Liver (tissue), 8 donors: ENCODE measurements at regions not wholly inside any gene's neighbourhood (a gene's known extent, or its start where the extent isn't known, plus 50 kb on each side); places are given as distances from the start of the nearest gene placed in this dataset.

ENCODE experiments used
- DNase-seq: peaks from one replicate; pipeline ENCODE4 v3.0.0-alpha.2; 2017; ENCODE audit warnings: low spot score
- H3K27ac ChIP-seq, 2 donors: one replicate each; pipeline ENCODE4 v1.7.0; 2013; ENCODE audit warnings: inconsistent platforms in 2 of 2, low read length in 2 of 2, control low read depth in 1 of 2, low read depth in 1 of 2, mild to moderate bottlenecking in 1 of 2
- H3K27me3 ChIP-seq, 4 donors: one replicate each; pipeline versions ENCODE4 v1.6.1 to v1.7.0; 2013; ENCODE audit warnings: low read length in 3 of 4, inconsistent platforms in 1 of 4, mild to moderate bottlenecking in 1 of 4, moderate library complexity in 1 of 4; ENCODE audit not compliant: control insufficient read depth in 4 of 4, insufficient read depth in 4 of 4
- H3K36me3 ChIP-seq, 4 donors: one replicate each; pipeline versions ENCODE4 v1.6.1 to v1.7.0; 2013; ENCODE audit warnings: low read length in 3 of 4, mild to moderate bottlenecking in 3 of 4, low read depth in 1 of 4, moderate library complexity in 1 of 4; ENCODE audit not compliant: control insufficient read depth in 4 of 4, insufficient read depth in 3 of 4
- H3K4me1 ChIP-seq, 4 donors: one replicate each; pipeline versions ENCODE4 v1.6.1 to v1.7.0; 2013; ENCODE audit warnings: low read length in 3 of 4, mild to moderate bottlenecking in 3 of 4, moderate library complexity in 1 of 4; ENCODE audit not compliant: control insufficient read depth in 4 of 4, insufficient read depth in 4 of 4
- H3K4me3 ChIP-seq, 3 donors: one replicate each; pipeline versions ENCODE4 v1.6.1 to v1.7.0; 2013; ENCODE audit warnings: low read length in 3 of 3, control low read depth in 1 of 3, low read depth in 1 of 3, mild to moderate bottlenecking in 1 of 3
- H3K9ac ChIP-seq, 2 donors: one replicate each; pipeline ENCODE4 v1.7.0; 2013; ENCODE audit warnings: low read length in 2 of 2, mild to moderate bottlenecking in 2 of 2, moderate library complexity in 2 of 2, control low read depth in 1 of 2, low read depth in 1 of 2
- H3K9me3 ChIP-seq, 4 donors: one replicate each; pipeline versions ENCODE4 v1.6.1 to v1.7.0; 2013; ENCODE audit warnings: low read length in 3 of 4; ENCODE audit not compliant: control insufficient read depth in 4 of 4
- EGR1 ChIP-seq, 2 donors: IDR thresholded peaks; 2 replicates each; pipeline ENCODE4 v1.6.1; 2016 to 2018; ENCODE audit warnings: antibody characterized with exemption in 2 of 2, low read depth in 2 of 2
- FOXA1 ChIP-seq: IDR thresholded peaks from 2 replicates; pipeline ENCODE4 v1.6.1; 2016; ENCODE audit warnings: antibody characterized with exemption
- FOXA2 ChIP-seq: IDR thresholded peaks from 2 replicates; pipeline ENCODE4 v1.6.1; 2016; ENCODE audit warnings: antibody characterized with exemption
- GABPA ChIP-seq, 2 donors: IDR thresholded peaks in 1 of 2; conservative IDR thresholded peaks in 1 of 2; 2 replicates each; pipeline ENCODE4 v1.6.1; 2016; ENCODE audit warnings: antibody characterized with exemption in 2 of 2, mild to moderate bottlenecking in 1 of 2, moderate library complexity in 1 of 2
- HNF4A ChIP-seq, 2 donors: conservative IDR thresholded peaks; 2 replicates each; pipeline ENCODE4 v1.6.1; 2016; ENCODE audit warnings: antibody characterized with exemption in 2 of 2, mild to moderate bottlenecking in 2 of 2
- HNF4G ChIP-seq: IDR thresholded peaks from 2 replicates; pipeline ENCODE4 v1.6.1; 2016; ENCODE audit warnings: antibody characterized with exemption
- JUND ChIP-seq, 2 donors: IDR thresholded peaks; 2 replicates each; pipeline ENCODE4 v1.6.1; 2016; ENCODE audit warnings: antibody characterized with exemption in 2 of 2
- NR2F2 ChIP-seq: IDR thresholded peaks from 2 replicates; pipeline ENCODE4 v1.6.1; 2016; ENCODE audit warnings: antibody characterized with exemption
- RAD21 ChIP-seq, 2 donors: IDR thresholded peaks; 2 replicates each; pipeline ENCODE4 v1.6.1; 2016; ENCODE audit warnings: antibody characterized with exemption in 2 of 2, mild to moderate bottlenecking in 2 of 2
- RXRA ChIP-seq, 2 donors: IDR thresholded peaks; 2 replicates each; pipeline ENCODE4 v1.6.1; 2017 to 2018; ENCODE audit warnings: antibody characterized with exemption in 2 of 2, mild to moderate bottlenecking in 1 of 2
- SP1 ChIP-seq: IDR thresholded peaks from 2 replicates; pipeline ENCODE4 v1.6.1; 2018; ENCODE audit warnings: antibody characterized with exemption, mild to moderate bottlenecking
- TAF1 ChIP-seq: conservative IDR thresholded peaks from 2 replicates; pipeline ENCODE4 v1.6.1; 2016; ENCODE audit warnings: antibody characterized with exemption, mild to moderate bottlenecking
- YY1 ChIP-seq: IDR thresholded peaks from 2 replicates; pipeline ENCODE4 v1.6.1; 2016; ENCODE audit warnings: antibody characterized with exemption, mild to moderate bottlenecking
- WGBS: extraction: QIAGEN DNeasy Blood & Tissue Kit; methylation state at CpG from one replicate; pipeline ENCODE4 v1.1.7; 2013; 5-methylcytosine and 5-hydroxymethylcytosine counted together
- TF ChIP-seq, protein P1 (sequence below): IDR thresholded peaks from 2 replicates; pipeline ENCODE4 v1.6.1; 2016; ENCODE audit warnings: antibody characterized with exemption
- TF ChIP-seq, protein P2 (sequence below): IDR thresholded peaks from 2 replicates; pipeline ENCODE4 v1.6.1; 2016; ENCODE audit warnings: antibody characterized with exemption
- TF ChIP-seq, protein P3 (sequence below): IDR thresholded peaks from 2 replicates; pipeline ENCODE4 v1.6.1; 2016; ENCODE audit warnings: antibody characterized with exemption
- TF ChIP-seq, protein P4 (sequence below): fragments of 150-350 bp; IDR thresholded peaks from 2 replicates; pipeline ENCODE4 v1.5.1; 2017; ENCODE audit warnings: improper control_type of control experiment, low read depth, low read length; ENCODE audit not compliant: missing input control
- TF ChIP-seq, protein P5 (sequence below): IDR thresholded peaks from 2 replicates; pipeline ENCODE4 v1.6.1; 2016; ENCODE audit warnings: antibody characterized with exemption, mild to moderate bottlenecking
- donor health status: healthy.
- donor health status: healthy.
- donor health status: healthy.
- donor health status: healthy.
- donor health status: healthy.

DNA sequence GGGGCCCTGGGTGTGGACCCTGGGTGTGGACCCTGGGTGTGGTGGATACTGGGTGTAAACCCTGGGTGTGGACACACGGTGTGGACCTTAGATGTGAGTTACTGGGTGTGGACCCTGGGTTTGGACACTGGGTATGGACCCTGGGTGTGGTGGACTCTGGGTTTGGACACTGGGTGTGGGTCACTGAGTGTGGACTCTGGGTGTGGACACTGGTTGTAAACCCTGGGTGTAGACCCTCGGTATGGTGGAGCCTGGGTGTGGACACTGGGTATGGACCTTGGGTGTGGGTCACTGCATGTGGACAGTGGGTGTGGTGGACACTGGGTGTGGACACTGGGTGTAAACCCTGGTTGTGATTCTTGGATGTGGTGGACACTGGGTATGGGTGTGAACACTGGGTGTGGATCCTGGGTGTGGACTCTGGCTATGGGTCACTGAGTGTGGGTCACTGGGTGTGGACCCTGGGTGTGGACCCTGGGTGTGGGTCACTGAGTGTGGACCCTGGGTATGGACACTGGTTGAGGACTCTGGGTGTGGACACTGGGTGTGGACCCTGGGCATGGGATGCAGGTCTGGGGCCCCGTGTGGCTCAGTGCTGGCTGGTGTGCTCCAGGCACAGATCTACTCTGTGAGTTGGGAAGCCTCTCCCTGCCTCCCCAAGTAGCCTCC, 356.2 kb downstream of the GLRX3 start:
- 79% methylated on average over 3 of the region's 3 CpGs for WGBS

DNA sequence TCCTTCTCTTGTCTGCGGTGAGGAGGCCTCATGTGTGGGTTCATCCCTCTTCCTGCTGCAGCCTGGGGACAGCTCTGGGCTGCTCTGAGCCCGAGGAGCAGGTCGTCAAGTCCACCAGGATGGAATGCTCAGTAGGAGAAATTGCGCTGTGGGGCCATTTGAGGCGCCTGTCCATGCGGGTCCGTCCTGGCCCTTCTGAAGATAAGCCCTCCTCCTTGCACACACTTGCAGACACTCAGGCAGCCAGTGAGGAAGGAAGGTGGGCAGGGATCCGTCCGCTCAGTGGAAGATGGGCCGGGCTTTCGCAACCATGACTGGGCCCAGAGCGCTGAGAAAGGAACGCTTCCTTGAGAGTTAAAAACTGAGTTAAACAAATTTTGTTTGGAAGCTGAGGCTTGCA, 356.8 kb downstream of the GLRX3 start:
- TF ChIP-seq, protein P1, sequence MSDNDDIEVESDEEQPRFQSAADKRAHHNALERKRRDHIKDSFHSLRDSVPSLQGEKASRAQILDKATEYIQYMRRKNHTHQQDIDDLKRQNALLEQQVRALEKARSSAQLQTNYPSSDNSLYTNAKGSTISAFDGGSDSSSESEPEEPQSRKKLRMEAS = no peak
- TF ChIP-seq, protein P2, sequence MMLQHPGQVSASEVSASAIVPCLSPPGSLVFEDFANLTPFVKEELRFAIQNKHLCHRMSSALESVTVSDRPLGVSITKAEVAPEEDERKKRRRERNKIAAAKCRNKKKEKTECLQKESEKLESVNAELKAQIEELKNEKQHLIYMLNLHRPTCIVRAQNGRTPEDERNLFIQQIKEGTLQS = no peak
- TF ChIP-seq HNF4A (conservative IDR thresholded peaks at IDR 0.05) (no peak), GABPA (IDR thresholded peaks at IDR 0.05 in 1 of 2, conservative IDR thresholded peaks at IDR 0.05 in 1 of 2) (no peak), NR2F2 (no peak), YY1 (no peak), RAD21 (IDR thresholded peaks at IDR 0.05) (no peak), JUND (IDR thresholded peaks at IDR 0.05) (no peak), FOXA2 (no peak), HNF4G (no peak), TAF1 (no peak), SP1 (no peak), EGR1 (IDR thresholded peaks at IDR 0.05; ENCODE audit: low read depth in 2 of 2) (no peak), RXRA (IDR thresholded peaks at IDR 0.05) (no peak), FOXA1 (no peak)
- TF ChIP-seq, protein P3, sequence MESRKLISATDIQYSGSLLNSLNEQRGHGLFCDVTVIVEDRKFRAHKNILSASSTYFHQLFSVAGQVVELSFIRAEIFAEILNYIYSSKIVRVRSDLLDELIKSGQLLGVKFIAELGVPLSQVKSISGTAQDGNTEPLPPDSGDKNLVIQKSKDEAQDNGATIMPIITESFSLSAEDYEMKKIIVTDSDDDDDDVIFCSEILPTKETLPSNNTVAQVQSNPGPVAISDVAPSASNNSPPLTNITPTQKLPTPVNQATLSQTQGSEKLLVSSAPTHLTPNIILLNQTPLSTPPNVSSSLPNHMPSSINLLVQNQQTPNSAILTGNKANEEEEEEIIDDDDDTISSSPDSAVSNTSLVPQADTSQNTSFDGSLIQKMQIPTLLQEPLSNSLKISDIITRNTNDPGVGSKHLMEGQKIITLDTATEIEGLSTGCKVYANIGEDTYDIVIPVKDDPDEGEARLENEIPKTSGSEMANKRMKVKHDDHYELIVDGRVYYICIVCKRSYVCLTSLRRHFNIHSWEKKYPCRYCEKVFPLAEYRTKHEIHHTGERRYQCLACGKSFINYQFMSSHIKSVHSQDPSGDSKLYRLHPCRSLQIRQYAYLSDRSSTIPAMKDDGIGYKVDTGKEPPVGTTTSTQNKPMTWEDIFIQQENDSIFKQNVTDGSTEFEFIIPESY = no peak
- TF ChIP-seq, protein P4, sequence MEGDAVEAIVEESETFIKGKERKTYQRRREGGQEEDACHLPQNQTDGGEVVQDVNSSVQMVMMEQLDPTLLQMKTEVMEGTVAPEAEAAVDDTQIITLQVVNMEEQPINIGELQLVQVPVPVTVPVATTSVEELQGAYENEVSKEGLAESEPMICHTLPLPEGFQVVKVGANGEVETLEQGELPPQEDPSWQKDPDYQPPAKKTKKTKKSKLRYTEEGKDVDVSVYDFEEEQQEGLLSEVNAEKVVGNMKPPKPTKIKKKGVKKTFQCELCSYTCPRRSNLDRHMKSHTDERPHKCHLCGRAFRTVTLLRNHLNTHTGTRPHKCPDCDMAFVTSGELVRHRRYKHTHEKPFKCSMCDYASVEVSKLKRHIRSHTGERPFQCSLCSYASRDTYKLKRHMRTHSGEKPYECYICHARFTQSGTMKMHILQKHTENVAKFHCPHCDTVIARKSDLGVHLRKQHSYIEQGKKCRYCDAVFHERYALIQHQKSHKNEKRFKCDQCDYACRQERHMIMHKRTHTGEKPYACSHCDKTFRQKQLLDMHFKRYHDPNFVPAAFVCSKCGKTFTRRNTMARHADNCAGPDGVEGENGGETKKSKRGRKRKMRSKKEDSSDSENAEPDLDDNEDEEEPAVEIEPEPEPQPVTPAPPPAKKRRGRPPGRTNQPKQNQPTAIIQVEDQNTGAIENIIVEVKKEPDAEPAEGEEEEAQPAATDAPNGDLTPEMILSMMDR = no peak
- TF ChIP-seq, protein P5, sequence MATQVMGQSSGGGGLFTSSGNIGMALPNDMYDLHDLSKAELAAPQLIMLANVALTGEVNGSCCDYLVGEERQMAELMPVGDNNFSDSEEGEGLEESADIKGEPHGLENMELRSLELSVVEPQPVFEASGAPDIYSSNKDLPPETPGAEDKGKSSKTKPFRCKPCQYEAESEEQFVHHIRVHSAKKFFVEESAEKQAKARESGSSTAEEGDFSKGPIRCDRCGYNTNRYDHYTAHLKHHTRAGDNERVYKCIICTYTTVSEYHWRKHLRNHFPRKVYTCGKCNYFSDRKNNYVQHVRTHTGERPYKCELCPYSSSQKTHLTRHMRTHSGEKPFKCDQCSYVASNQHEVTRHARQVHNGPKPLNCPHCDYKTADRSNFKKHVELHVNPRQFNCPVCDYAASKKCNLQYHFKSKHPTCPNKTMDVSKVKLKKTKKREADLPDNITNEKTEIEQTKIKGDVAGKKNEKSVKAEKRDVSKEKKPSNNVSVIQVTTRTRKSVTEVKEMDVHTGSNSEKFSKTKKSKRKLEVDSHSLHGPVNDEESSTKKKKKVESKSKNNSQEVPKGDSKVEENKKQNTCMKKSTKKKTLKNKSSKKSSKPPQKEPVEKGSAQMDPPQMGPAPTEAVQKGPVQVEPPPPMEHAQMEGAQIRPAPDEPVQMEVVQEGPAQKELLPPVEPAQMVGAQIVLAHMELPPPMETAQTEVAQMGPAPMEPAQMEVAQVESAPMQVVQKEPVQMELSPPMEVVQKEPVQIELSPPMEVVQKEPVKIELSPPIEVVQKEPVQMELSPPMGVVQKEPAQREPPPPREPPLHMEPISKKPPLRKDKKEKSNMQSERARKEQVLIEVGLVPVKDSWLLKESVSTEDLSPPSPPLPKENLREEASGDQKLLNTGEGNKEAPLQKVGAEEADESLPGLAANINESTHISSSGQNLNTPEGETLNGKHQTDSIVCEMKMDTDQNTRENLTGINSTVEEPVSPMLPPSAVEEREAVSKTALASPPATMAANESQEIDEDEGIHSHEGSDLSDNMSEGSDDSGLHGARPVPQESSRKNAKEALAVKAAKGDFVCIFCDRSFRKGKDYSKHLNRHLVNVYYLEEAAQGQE = no peak
- no peak overlapping the region for H3K4me3 ChIP-seq
- no peak for DNase-seq
- 88% methylated on average over 13 of the region's 13 CpGs for WGBS
- no peak overlapping the region for H3K9ac ChIP-seq
- H3K36me3 ChIP-seq = no peaks in the 10 kb centered on the region
- no peaks in the 10 kb centered on the region for H3K4me1 ChIP-seq
- H3K27ac ChIP-seq = no peak overlapping the region
- H3K9me3 ChIP-seq = peaks cover 0 to 3% (median 2%) of the 10 kb centered on the region in 4 donors
- no peaks in the 10 kb centered on the region for H3K27me3 ChIP-seq

More for the DNA sequence above, 356.2 kb downstream of the GLRX3 start:
- DNase-seq = no peak
- no peak for TF ChIP-seq FOXA1
- TF ChIP-seq JUND (IDR thresholded peaks at IDR 0.05) = no peak
- no peak for TF ChIP-seq SP1
- no peak for TF ChIP-seq TAF1
- TF ChIP-seq, protein P4 = no peak
- no peak for TF ChIP-seq EGR1 (IDR thresholded peaks at IDR 0.05; ENCODE audit: low read depth in 2 of 2)
- Histone ChIP-seq H3K27ac (no peak overlapping the region), H3K4me3 (no peak overlapping the region), H3K27me3 (no peaks in the 10 kb centered on the region), H3K4me1 (no peaks in the 10 kb centered on the region), H3K36me3 (no peaks in the 10 kb centered on the region), H3K9me3 (peaks cover 0 to 3% (median 2%) of the 10 kb centered on the region in 4 donors), H3K9ac (no peak overlapping the region)
